B cell (primary cell): ENCODE measurements at regions not wholly inside any gene's neighbourhood (a gene's known extent, or its start where the extent isn't known, plus 50 kb on each side); places are given as distances from the start of the nearest gene placed in this dataset.

Source experiments
- ATAC-seq: fragments of 200-7000 bp; cut with Tn5 transposase; one replicate; pipeline ENCODE4 v1.10.0; 2021; ENCODE audit warnings: low read depth, mild to moderate bottlenecking, moderate number of reproducible peaks, moderate library complexity
- CTCF ChIA-PET: fragments of 350-600 bp; sonication (Branson Sonifier 250); formaldehyde crosslinking; loops from one replicate; lab custom pipeline; 2021; ENCODE audit warnings: antibody characterized with exemption, inconsistent platforms; lab: Charles Lee
- POLR2A ChIA-PET: fragments of 350-600 bp; sonication (Branson Sonifier 250); formaldehyde crosslinking; loops from one replicate; lab custom pipeline; 2021; ENCODE audit warnings: antibody characterized with exemption; lab: Charles Lee
- DNase-seq: peaks from one replicate; pipeline ENCODE4 v3.0.0; 2013
- H2AFZ ChIP-seq: 2 replicates; pipeline ENCODE4 v1.6.1; 2012; ENCODE audit warnings: mild to moderate bottlenecking, low read depth, low read length; ENCODE audit not compliant: insufficient read depth, poor library complexity, severe bottlenecking
- H3K27ac ChIP-seq, 2 donors: 1 replicate in 1 of 2; 2 replicates in 1 of 2; pipeline ENCODE4 v1.5.1; 2012 to 2013; ENCODE audit warnings: low read length in 2 of 2, mild to moderate bottlenecking in 2 of 2, moderate library complexity in 1 of 2
- H3K27me3 ChIP-seq, 4 experiments: fragments of 200-600 bp in 1 of 4; sonication (generic) in 1 of 4; replicated peaks in 1 of 4; 1 replicate in 2 of 4; 2 replicates in 2 of 4; pipeline versions ENCODE4 v1.6.1 to v1.7.0; 2013 to 2016; ENCODE audit warnings: low read length in 3 of 4, mild to moderate bottlenecking in 2 of 4, mixed read lengths in 1 of 4, moderate library complexity in 1 of 4; ENCODE audit not compliant: insufficient read depth in 4 of 4, control insufficient read depth in 3 of 4; ENCODE audit errors: control extremely low read depth in 1 of 4
- H3K36me3 ChIP-seq, 2 experiments: replicated peaks in 1 of 2; 1 replicate in 1 of 2; 2 replicates in 1 of 2; pipeline versions ENCODE4 v1.6.1 to v1.7.1; 2013; ENCODE audit warnings: low read length in 1 of 2; ENCODE audit not compliant: insufficient read depth in 2 of 2, control insufficient read depth in 1 of 2; ENCODE audit errors: control extremely low read depth in 1 of 2, extremely low read depth in 1 of 2
- H3K4me1 ChIP-seq, 2 donors: fragments of 200-600 bp in 1 of 2; sonication (generic) in 1 of 2; 1 replicate in 1 of 2; 2 replicates in 1 of 2; pipeline versions ENCODE4 v1.5.1 to v1.6.1; 2013 to 2017; ENCODE audit warnings: low read length in 2 of 2; ENCODE audit not compliant: control insufficient read depth in 2 of 2, insufficient read depth in 2 of 2
- H3K4me2 ChIP-seq: replicated peaks from 2 replicates; pipeline ENCODE3; 2012; ENCODE audit warnings: mild to moderate bottlenecking, low read depth, low read length; ENCODE audit not compliant: poor library complexity, severe bottlenecking
- H3K4me3 ChIP-seq, 5 experiments: fragments of 200-600 bp in 1 of 5; sonication (generic) in 1 of 5; 1 replicate in 3 of 5; 2 replicates in 2 of 5; pipeline versions ENCODE4 v1.5.1 to v1.7.0; 2011 to 2016; ENCODE audit warnings: low read length in 4 of 5, mild to moderate bottlenecking in 4 of 5, low read depth in 2 of 5, control low read depth in 1 of 5, moderate library complexity in 1 of 5; ENCODE audit not compliant: insufficient read depth in 1 of 5; ENCODE audit errors: control extremely low read depth in 1 of 5, extremely low read depth in 1 of 5
- H3K79me2 ChIP-seq: fragments of 200-600 bp; sonication (generic); one replicate; pipeline ENCODE4 v1.6.0; 2016; ENCODE audit warnings: low read length; ENCODE audit not compliant: control insufficient read depth, insufficient read depth
- H3K9ac ChIP-seq: fragments of 200-600 bp; sonication (generic); 2 replicates; pipeline ENCODE4 v1.6.1; 2017; ENCODE audit warnings: mild to moderate bottlenecking, low read length, moderate library complexity
- H3K9me3 ChIP-seq, 3 donors: one replicate each; pipeline versions ENCODE4 v1.6.1 to v1.7.1; 2013; ENCODE audit warnings: low read length in 2 of 3; ENCODE audit not compliant: control insufficient read depth in 2 of 3, insufficient read depth in 1 of 3; ENCODE audit errors: control extremely low read depth in 1 of 3
- H4K20me1 ChIP-seq: 2 replicates; pipeline ENCODE4 v1.6.0; 2012; ENCODE audit warnings: mild to moderate bottlenecking, low read length; ENCODE audit not compliant: insufficient read depth, control insufficient read depth, poor library complexity, severe bottlenecking
- H3K27ac Mint-ChIP-seq: one replicate; pipeline ENCODE4 v1.8.0; 2021; ENCODE audit warnings: mixed read lengths
- H3K27me3 Mint-ChIP-seq: one replicate; pipeline ENCODE4 v1.8.0; 2021; ENCODE audit warnings: mixed read lengths
- H3K4me1 Mint-ChIP-seq: one replicate; pipeline ENCODE4 v1.8.0; 2021; ENCODE audit warnings: mixed read lengths
- H3K4me3 Mint-ChIP-seq: one replicate; pipeline ENCODE4 v1.8.0; 2021; ENCODE audit warnings: mixed read lengths
- H3K9me3 Mint-ChIP-seq: one replicate; pipeline ENCODE4 v1.8.0; 2022; ENCODE audit warnings: mixed read lengths; ENCODE audit not compliant: insufficient read depth
- CTCF ChIP-seq: fragments of 200-600 bp; IDR thresholded peaks from one replicate; pipeline ENCODE4 v1.8.0; 2022; ENCODE audit warnings: antibody characterized with exemption, mild to moderate bottlenecking
- EZH2 ChIP-seq: IDR thresholded peaks from 2 replicates; pipeline ENCODE4 v1.6.1; 2012; ENCODE audit warnings: borderline replicate concordance, low read depth, mild to moderate bottlenecking, moderate library complexity, low read length; ENCODE audit not compliant: insufficient read depth, poor library complexity, severe bottlenecking
- WGBS: methylation state at CpG from one replicate; pipeline ENCODE4 v1.1.5; 2013; ENCODE audit warnings: missing lambda C conversion rate; ENCODE audit not compliant: insufficient coverage; 5-methylcytosine and 5-hydroxymethylcytosine counted together
- intact Hi-C: fragments of 100-400 bp; cut with micrococcal nuclease; formaldehyde crosslinking; loops from one replicate; pipeline ENCODE4 v1.10.0; 2022

GRCh38 chr3:102741694-102742093, 306.9 kb downstream of the ZPLD1 start:
- H3K27me3 Mint-ChIP-seq: peaks cover 4% of the 10 kb centered on the region
- no peak overlapping the region for H3K27ac Mint-ChIP-seq
- DNase-seq (no peak), ATAC-seq (no peak)
- CTCF ChIA-PET: no interaction called here
- no peak overlapping the region for H3K27ac ChIP-seq
- no peaks in the 10 kb centered on the region for H3K9me3 Mint-ChIP-seq
- H3K36me3 ChIP-seq: no peaks in the 10 kb centered on the region
- no peaks in the 10 kb centered on the region for H4K20me1 ChIP-seq
- intact Hi-C loops: no loop called here
- POLR2A ChIA-PET: no interaction called here
- no peak overlapping the region for H2AFZ ChIP-seq
- H3K9me3 ChIP-seq: no peaks in the 10 kb centered on the region
- no peaks in the 10 kb centered on the region for H3K27me3 ChIP-seq
- TF ChIP-seq CTCF (no peak), EZH2 (no peak)
- 100% methylated on average over 3 of the region's 6 CpGs for WGBS
- no peaks in the 10 kb centered on the region for H3K4me1 ChIP-seq
- no peak overlapping the region for H3K4me3 ChIP-seq
- H3K9ac ChIP-seq: no peak overlapping the region
- no peak overlapping the region for H3K4me3 Mint-ChIP-seq
- H3K4me2 ChIP-seq: no peak overlapping the region
- H3K79me2 ChIP-seq: no peaks in the 10 kb centered on the region
- H3K4me1 Mint-ChIP-seq: no peaks in the 10 kb centered on the region

GRCh38 chr3:102745881-102746280, 311.1 kb downstream of the ZPLD1 start:
- POLR2A ChIA-PET: no interaction called here
- H3K4me1 Mint-ChIP-seq: no peaks in the 10 kb centered on the region
- no peak for ATAC-seq
- H3K27me3 Mint-ChIP-seq: peaks cover 4% of the 10 kb centered on the region
- TF ChIP-seq CTCF (no peak), EZH2 (no peak)
- Histone ChIP-seq H3K36me3 (no peaks in the 10 kb centered on the region), H3K79me2 (no peaks in the 10 kb centered on the region), H3K4me3 (no peak overlapping the region), H3K27ac (no peak overlapping the region), H3K4me2 (no peak overlapping the region), H3K4me1 (no peaks in the 10 kb centered on the region), H4K20me1 (no peaks in the 10 kb centered on the region), H3K9me3 (no peaks in the 10 kb centered on the region), H3K27me3 (no peaks in the 10 kb centered on the region), H2AFZ (no peak overlapping the region), H3K9ac (no peak overlapping the region)
- H3K27ac Mint-ChIP-seq: no peak overlapping the region
- intact Hi-C loops: no loop called here
- CTCF ChIA-PET: no interaction called here
- no peak overlapping the region for H3K4me3 Mint-ChIP-seq
- no CpG with 5 or more reads among the region's 4 CpGs for WGBS
- no peaks in the 10 kb centered on the region for H3K9me3 Mint-ChIP-seq
- no peak for DNase-seq
